H9 (cell line): ENCODE measurements at regions not wholly inside any gene's neighbourhood (a gene's known extent, or its start where the extent isn't known, plus 50 kb on each side); places are given as distances from the start of the nearest gene placed in this dataset.
A peak's percentile ranks its signal among the peaks of the same experiment; 100 is the strongest.

Experiments used
- DNase-seq: peaks from one replicate; pipeline ENCODE4 v3.0.0-alpha.2; 2017
- H2AFZ ChIP-seq: one replicate; pipeline ENCODE4 v1.6.1; 2013; ENCODE audit warnings: mild to moderate bottlenecking, low read length, control low read depth, moderate library complexity
- H2AK5ac ChIP-seq: 2 replicates; pipeline ENCODE4 v1.6.1; 2013; ENCODE audit warnings: low read length, control low read depth, mixed read lengths; ENCODE audit not compliant: insufficient read length
- H2BK120ac ChIP-seq: one replicate; pipeline ENCODE4 v1.6.1; 2013; ENCODE audit warnings: low read depth, mild to moderate bottlenecking, low read length, control low read depth, inconsistent platforms; ENCODE audit not compliant: poor library complexity, severe bottlenecking
- H2BK12ac ChIP-seq: 2 replicates; pipeline ENCODE4 v1.6.1; 2013; ENCODE audit warnings: low read length, control low read depth, mixed read lengths, low read depth; ENCODE audit not compliant: insufficient read length
- H2BK15ac ChIP-seq: 2 replicates; pipeline ENCODE4 v1.6.1; 2013; ENCODE audit warnings: low read depth, low read length, control low read depth
- H2BK20ac ChIP-seq: one replicate; pipeline ENCODE4 v1.6.1; 2013; ENCODE audit warnings: low read depth, mild to moderate bottlenecking, low read length, control low read depth, inconsistent platforms; ENCODE audit not compliant: poor library complexity, severe bottlenecking
- H2BK5ac ChIP-seq: 2 replicates; pipeline ENCODE4 v1.6.1; 2013; ENCODE audit warnings: low read length, control low read depth, mixed read lengths; ENCODE audit not compliant: insufficient read length
- H3K14ac ChIP-seq: 2 replicates; pipeline ENCODE4 v1.6.1; 2013; ENCODE audit warnings: low read length, control low read depth; ENCODE audit not compliant: insufficient read depth
- H3K18ac ChIP-seq: 2 replicates; pipeline ENCODE4 v1.6.1; 2013; ENCODE audit warnings: low read depth, mild to moderate bottlenecking, mixed read lengths, low read length, control low read depth; ENCODE audit not compliant: insufficient read length
- H3K23ac ChIP-seq: 2 replicates; pipeline ENCODE4 v1.6.1; 2013; ENCODE audit warnings: low read length, control low read depth, mixed read lengths, low read depth; ENCODE audit not compliant: insufficient read length
- H3K23me2 ChIP-seq: 2 replicates; pipeline ENCODE4 v1.6.1; 2013; ENCODE audit warnings: low read depth, mild to moderate bottlenecking, mixed read lengths, low read length, control low read depth; ENCODE audit not compliant: insufficient read length, poor library complexity, severe bottlenecking
- H3K27ac ChIP-seq: 2 replicates; pipeline ENCODE4 v1.5.1; 2013; ENCODE audit warnings: low read length, control low read depth, mixed read lengths, low read depth; ENCODE audit not compliant: insufficient read length
- H3K27me3 ChIP-seq: 2 replicates; pipeline ENCODE4 v1.6.1; 2013; ENCODE audit warnings: low read length, control low read depth, inconsistent platforms; ENCODE audit not compliant: insufficient read depth
- H3K4ac ChIP-seq: 2 replicates; pipeline ENCODE4 v1.6.1; 2013; ENCODE audit warnings: low read depth, mild to moderate bottlenecking, control low read depth, inconsistent platforms, low read length, moderate library complexity
- H3K4me1 ChIP-seq: 2 replicates; pipeline ENCODE4 v1.6.1; 2013; ENCODE audit warnings: low read length, control low read depth, inconsistent platforms; ENCODE audit not compliant: insufficient read depth
- H3K4me2 ChIP-seq: 2 replicates; pipeline ENCODE4 v1.6.1; 2013; ENCODE audit warnings: low read length, control low read depth, mixed read lengths; ENCODE audit not compliant: insufficient read length, insufficient read depth
- H3K56ac ChIP-seq: 2 replicates; pipeline ENCODE4 v1.6.1; 2013; ENCODE audit warnings: low read depth, mild to moderate bottlenecking, mixed read lengths, low read length, control low read depth; ENCODE audit not compliant: insufficient read length
- H3K79me1 ChIP-seq: 2 replicates; pipeline ENCODE4 v1.6.1; 2013; ENCODE audit warnings: low read depth, mild to moderate bottlenecking, moderate library complexity, low read length, control low read depth, inconsistent platforms; ENCODE audit not compliant: insufficient read depth, poor library complexity, severe bottlenecking
- H3K79me2 ChIP-seq: 2 replicates; pipeline ENCODE4 v1.6.1; 2013; ENCODE audit warnings: low read length, control low read depth, inconsistent platforms; ENCODE audit not compliant: insufficient read depth
- H3K9ac ChIP-seq: 2 replicates; pipeline ENCODE4 v1.6.1; 2013; ENCODE audit warnings: low read length, control low read depth, mixed read lengths; ENCODE audit not compliant: insufficient read length; ENCODE audit errors: extremely low read depth
- H3K9me3 ChIP-seq: one replicate; pipeline ENCODE4 v1.6.1; 2013; ENCODE audit warnings: low read depth, low read length, inconsistent platforms; ENCODE audit not compliant: control insufficient read depth
- H3T11ph ChIP-seq: one replicate; pipeline ENCODE4 v1.6.1; 2013; ENCODE audit warnings: mild to moderate bottlenecking, low read length, control low read depth, inconsistent platforms
- H4K20me1 ChIP-seq: one replicate; pipeline ENCODE4 v1.6.1; 2013; ENCODE audit not compliant: control insufficient read depth, insufficient read length, insufficient read depth
- H4K5ac ChIP-seq: 2 replicates; pipeline ENCODE4 v1.6.1; 2013; ENCODE audit warnings: low read depth, mild to moderate bottlenecking, mixed read lengths, low read length, control low read depth; ENCODE audit not compliant: insufficient read length
- H4K8ac ChIP-seq: replicated peaks from 2 replicates; pipeline ENCODE4 v1.6.1; 2013; ENCODE audit warnings: low read length, control low read depth, mixed read lengths, low read depth; ENCODE audit not compliant: insufficient read length
- H4K91ac ChIP-seq: 2 replicates; pipeline ENCODE4 v1.6.1; 2013; ENCODE audit warnings: low read depth, mild to moderate bottlenecking, moderate library complexity, mixed read lengths, low read length, control low read depth; ENCODE audit not compliant: insufficient read length
- H3K27ac Mint-ChIP-seq, 3 experiments: 2 replicates in 2 of 3; 3 replicates in 1 of 3; pipeline ENCODE4 v1.8.0; 2020 to 2021; ENCODE audit warnings: mixed read lengths in 3 of 3, mild to moderate bottlenecking in 1 of 3, moderate library complexity in 1 of 3
- H3K27me3 Mint-ChIP-seq: 2 replicates; pipeline ENCODE4 v1.8.0; 2021; ENCODE audit warnings: low read depth, mild to moderate bottlenecking, moderate library complexity, mixed read lengths
- H3K36me3 Mint-ChIP-seq, 3 experiments: 2 replicates in 2 of 3; 3 replicates in 1 of 3; pipeline ENCODE4 v1.8.0; 2020 to 2021; ENCODE audit warnings: low read depth in 3 of 3, mixed read lengths in 3 of 3; ENCODE audit not compliant: insufficient read depth in 1 of 3
- H3K4me1 Mint-ChIP-seq, 2 experiments: 2 replicates each; pipeline ENCODE4 v1.8.0; 2020; ENCODE audit warnings: mixed read lengths in 2 of 2
- H3K4me3 Mint-ChIP-seq, 2 experiments: 2 replicates in 1 of 2; 3 replicates in 1 of 2; pipeline ENCODE4 v1.8.0; 2020 to 2021; ENCODE audit warnings: mild to moderate bottlenecking in 2 of 2, mixed read lengths in 2 of 2, moderate library complexity in 1 of 2
- H3K9me3 Mint-ChIP-seq, 2 experiments: 2 replicates in 1 of 2; 3 replicates in 1 of 2; pipeline ENCODE4 v1.8.0; 2020; ENCODE audit warnings: mild to moderate bottlenecking in 2 of 2, mixed read lengths in 2 of 2, moderate library complexity in 1 of 2
- WGBS: extraction: QIAGEN DNeasy Blood & Tissue Kit; methylation state at CpG from one replicate; pipeline ENCODE4 v1.1.7; 2013; ENCODE audit warnings: missing lambda C conversion rate, low lambda C conversion rate, mixed read lengths; ENCODE audit not compliant: insufficient read length; ENCODE audit errors: extremely low coverage; 5-methylcytosine and 5-hydroxymethylcytosine counted together
- TF ChIP-seq, protein P1 (sequence below): fragments of 200-600 bp; sonication (generic); conservative IDR thresholded peaks from 3 replicates; pipeline ENCODE4 v1.8.0; 2021; ENCODE audit warnings: antibody characterized with exemption, mild to moderate bottlenecking

DNA sequence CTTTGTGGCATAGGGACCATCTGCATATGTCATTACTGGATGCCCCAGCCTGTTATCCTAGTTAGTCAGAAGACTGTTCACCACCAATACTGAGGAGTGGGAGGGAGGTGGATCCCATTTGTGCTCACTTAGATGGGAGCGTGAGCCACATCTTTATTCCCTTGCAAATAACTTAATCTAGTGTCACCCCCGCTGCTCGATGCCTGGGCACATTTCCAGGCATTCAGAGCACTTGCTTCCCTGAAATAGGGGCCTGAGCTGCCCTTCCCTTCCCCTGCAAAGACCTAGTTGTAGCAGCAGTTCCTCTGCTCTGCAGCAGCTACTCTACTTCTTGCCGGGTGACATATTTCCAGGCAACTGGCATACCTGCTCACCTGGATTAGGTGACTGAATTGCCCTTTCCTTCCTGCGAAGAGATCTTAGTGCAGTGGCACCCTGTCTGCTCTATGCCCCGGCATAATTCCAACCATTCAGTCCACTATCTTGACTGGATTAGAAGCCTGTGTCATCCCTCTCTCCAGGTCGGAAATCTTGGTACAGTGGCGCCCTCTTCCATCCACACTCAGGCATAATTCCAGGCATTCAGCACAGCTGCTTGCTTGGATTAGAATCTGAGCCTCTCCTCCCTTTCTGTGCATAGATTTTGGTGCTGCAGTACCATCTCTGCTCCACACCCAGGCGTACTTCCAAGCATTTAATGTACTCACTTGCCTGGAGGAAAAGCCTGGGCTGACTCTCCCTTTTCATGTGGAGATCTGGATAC, 1389.1 kb upstream of the TMEFF2 start:
- Histone ChIP-seq H3K4me1 (no peaks in the 10 kb centered on the region), H3K9ac (no peak overlapping the region), H3K18ac (no peak overlapping the region), H3K23ac (no peak overlapping the region), H2BK15ac (no peak overlapping the region), H4K5ac (no peak overlapping the region), H2AFZ (no peak overlapping the region), H3K56ac (no peak overlapping the region), H2AK5ac (no peak overlapping the region), H3T11ph (no peak overlapping the region), H3K27me3 (no peaks in the 10 kb centered on the region), H3K14ac (no peak overlapping the region), H3K23me2 (no peaks in the 10 kb centered on the region), H4K20me1 (no peaks in the 10 kb centered on the region), H3K79me2 (no peaks in the 10 kb centered on the region), H3K4ac (no peak overlapping the region), H3K27ac (no peak overlapping the region), H2BK120ac (no peak overlapping the region), H3K9me3 (no peaks in the 10 kb centered on the region), H4K91ac (no peak overlapping the region), H3K4me2 (no peak overlapping the region), H2BK20ac (no peak overlapping the region), H4K8ac (no peak overlapping the region), H3K79me1 (no peaks in the 10 kb centered on the region), H2BK12ac (no peak overlapping the region), H2BK5ac (no peak overlapping the region)
- peaks cover 0 to 3% of the 10 kb centered on the region in 2 experiments; a peak in 2 of 5 replicates for H3K9me3 Mint-ChIP-seq
- peak; percentile 79 for DNase-seq
- H3K4me1 Mint-ChIP-seq = peaks cover 8 to 9% of the 10 kb centered on the region in 2 experiments
- peak overlapping the region in 2 of 3 experiments; percentile 11 to 68; a peak in 3 of 7 replicates for H3K27ac Mint-ChIP-seq
- TF ChIP-seq, protein P1, sequence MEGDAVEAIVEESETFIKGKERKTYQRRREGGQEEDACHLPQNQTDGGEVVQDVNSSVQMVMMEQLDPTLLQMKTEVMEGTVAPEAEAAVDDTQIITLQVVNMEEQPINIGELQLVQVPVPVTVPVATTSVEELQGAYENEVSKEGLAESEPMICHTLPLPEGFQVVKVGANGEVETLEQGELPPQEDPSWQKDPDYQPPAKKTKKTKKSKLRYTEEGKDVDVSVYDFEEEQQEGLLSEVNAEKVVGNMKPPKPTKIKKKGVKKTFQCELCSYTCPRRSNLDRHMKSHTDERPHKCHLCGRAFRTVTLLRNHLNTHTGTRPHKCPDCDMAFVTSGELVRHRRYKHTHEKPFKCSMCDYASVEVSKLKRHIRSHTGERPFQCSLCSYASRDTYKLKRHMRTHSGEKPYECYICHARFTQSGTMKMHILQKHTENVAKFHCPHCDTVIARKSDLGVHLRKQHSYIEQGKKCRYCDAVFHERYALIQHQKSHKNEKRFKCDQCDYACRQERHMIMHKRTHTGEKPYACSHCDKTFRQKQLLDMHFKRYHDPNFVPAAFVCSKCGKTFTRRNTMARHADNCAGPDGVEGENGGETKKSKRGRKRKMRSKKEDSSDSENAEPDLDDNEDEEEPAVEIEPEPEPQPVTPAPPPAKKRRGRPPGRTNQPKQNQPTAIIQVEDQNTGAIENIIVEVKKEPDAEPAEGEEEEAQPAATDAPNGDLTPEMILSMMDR = peak; percentile 62
- no peak overlapping the region for H3K4me3 Mint-ChIP-seq
- WGBS = no CpG with 5 or more reads among the region's 9 CpGs
- H3K27me3 Mint-ChIP-seq = no peaks in the 10 kb centered on the region; the same call in 1 of the 2 replicates
- no peaks in the 10 kb centered on the region for H3K36me3 Mint-ChIP-seq
